IMR-90 (cell line): ENCODE measurements at regions not wholly inside any gene's neighbourhood (a gene's known extent, or its start where the extent isn't known, plus 50 kb on each side); places are given as distances from the start of the nearest gene placed in this dataset.

Experiments
- ATAC-seq: fragments of 200-7000 bp; cut with Tn5 transposase; 2 replicates; pipeline ENCODE4 v1.9.1; 2020; ENCODE audit warnings: low read depth, mild to moderate bottlenecking, moderate library complexity
- BruUV-seq: library from RNA; stranded (reverse); fragments of 400-500 nt; replicated peaks from 2 replicates; lab custom pipeline; 2021; lab: Mats Ljungman, UMichigan
- CTCF ChIA-PET: fragments of 300-600 bp; formaldehyde crosslinking; extraction: SDS; loops from one replicate; lab custom pipeline; 2021; ENCODE audit warnings: antibody characterized with exemption; lab: Yijun Ruan, JAX
- POLR2A ChIA-PET: fragments of 300-600 bp; sonication (Branson Sonifier 250); formaldehyde crosslinking; loops from one replicate; lab custom pipeline; 2022; ENCODE audit warnings: antibody characterized with exemption; ENCODE audit not compliant: unreplicated experiment; lab: Charles Lee
- DNase-seq: peaks from one replicate; pipeline ENCODE4 v3.0.0; 2013
- H2AFZ ChIP-seq: replicated peaks from 2 replicates; pipeline ENCODE3; 2013; ENCODE audit warnings: low read length, mild to moderate bottlenecking; ENCODE audit not compliant: poor library complexity
- H2AK5ac ChIP-seq: 2 replicates; pipeline ENCODE4 v1.6.1; 2013; ENCODE audit warnings: low read depth, low read length, inconsistent platforms
- H2AK9ac ChIP-seq: replicated peaks from 2 replicates; pipeline ENCODE3; 2013; ENCODE audit warnings: mild to moderate bottlenecking, low read depth, low read length, moderate library complexity; ENCODE audit not compliant: poor library complexity
- H2BK120ac ChIP-seq: 2 replicates; pipeline ENCODE4 v1.6.1; 2013; ENCODE audit warnings: low read depth, low read length, inconsistent platforms
- H2BK15ac ChIP-seq: 3 replicates; pipeline ENCODE4 v1.6.1; 2013; ENCODE audit warnings: low read depth, low read length, inconsistent platforms
- H2BK20ac ChIP-seq: 2 replicates; pipeline ENCODE4 v1.6.1; 2013; ENCODE audit warnings: low read depth, mild to moderate bottlenecking, inconsistent platforms, low read length, moderate library complexity
- H2BK5ac ChIP-seq: 2 replicates; pipeline ENCODE4 v1.6.1; 2013; ENCODE audit warnings: mild to moderate bottlenecking, low read depth, low read length, inconsistent platforms; ENCODE audit not compliant: poor library complexity, severe bottlenecking
- H3K14ac ChIP-seq: replicated peaks from 2 replicates; pipeline ENCODE4 v1.6.1; 2013; ENCODE audit warnings: low read depth, low read length, inconsistent platforms
- H3K18ac ChIP-seq: 2 replicates; pipeline ENCODE4 v1.6.1; 2013; ENCODE audit warnings: low read depth, low read length, control low read depth
- H3K23ac ChIP-seq: 2 replicates; pipeline ENCODE4 v1.6.1; 2013; ENCODE audit warnings: low read depth, low read length, inconsistent platforms
- H3K27ac ChIP-seq: 2 replicates; pipeline ENCODE4 v1.5.1; 2013; ENCODE audit warnings: mild to moderate bottlenecking, control low read depth, low read length; ENCODE audit not compliant: insufficient read depth
- H3K27me3 ChIP-seq: 2 replicates; pipeline ENCODE4 v1.6.1; 2013; ENCODE audit warnings: low read length; ENCODE audit not compliant: control insufficient read depth, insufficient read depth
- H3K36me3 ChIP-seq: 2 replicates; pipeline ENCODE4 v1.6.1; 2013; ENCODE audit warnings: low read length, mixed read lengths; ENCODE audit not compliant: control insufficient read depth, insufficient read depth
- H3K4ac ChIP-seq: 2 replicates; pipeline ENCODE4 v1.6.1; 2013; ENCODE audit warnings: low read depth, low read length, inconsistent platforms
- H3K4me1 ChIP-seq: 2 replicates; pipeline ENCODE4 v1.6.1; 2013; ENCODE audit warnings: low read length, mixed read lengths; ENCODE audit not compliant: control insufficient read depth, insufficient read depth
- H3K4me2 ChIP-seq: 2 replicates; pipeline ENCODE4 v1.6.1; 2013; ENCODE audit warnings: low read depth, mild to moderate bottlenecking, control low read depth, low read length, moderate library complexity
- H3K4me3 ChIP-seq: 2 replicates; pipeline ENCODE4 v1.5.1; 2013; ENCODE audit warnings: low read depth, mild to moderate bottlenecking, control low read depth, low read length, moderate library complexity; ENCODE audit not compliant: insufficient read depth
- H3K56ac ChIP-seq: 2 replicates; pipeline ENCODE4 v1.6.1; 2013; ENCODE audit warnings: low read length, inconsistent platforms; ENCODE audit not compliant: insufficient read depth; ENCODE audit errors: extremely low read depth
- H3K79me1 ChIP-seq, 2 experiments: 2 replicates each; pipeline ENCODE4 v1.6.1; 2013; ENCODE audit warnings: low read length in 2 of 2, inconsistent platforms in 1 of 2, low read depth in 1 of 2
- H3K9ac ChIP-seq: 2 replicates; pipeline ENCODE4 v1.6.1; 2013; ENCODE audit warnings: low read depth, low read length, control low read depth
- H3K9me1 ChIP-seq: 2 replicates; pipeline ENCODE4 v1.6.1; 2013; ENCODE audit warnings: low read length, inconsistent platforms; ENCODE audit not compliant: insufficient read depth
- H3K9me3 ChIP-seq: 2 replicates; pipeline ENCODE4 v1.6.1; 2013; ENCODE audit warnings: low read length; ENCODE audit not compliant: control insufficient read depth, insufficient read depth
- H4K20me1 ChIP-seq: 2 replicates; pipeline ENCODE4 v1.6.1; 2013; ENCODE audit warnings: low read length, inconsistent platforms; ENCODE audit not compliant: insufficient read depth
- H4K5ac ChIP-seq: 2 replicates; pipeline ENCODE4 v1.6.1; 2013; ENCODE audit warnings: mild to moderate bottlenecking, low read depth, low read length, control low read depth
- H4K8ac ChIP-seq, 2 experiments: 2 replicates each; pipeline ENCODE4 v1.6.1; 2013; ENCODE audit warnings: low read depth in 2 of 2, low read length in 2 of 2, control low read depth in 1 of 2, inconsistent platforms in 1 of 2
- H4K91ac ChIP-seq: 2 replicates; pipeline ENCODE4 v1.6.1; 2013; ENCODE audit warnings: low read depth, low read length, inconsistent platforms; ENCODE audit not compliant: insufficient read depth
- BHLHE40 ChIP-seq: fragments of 150-350 bp; IDR thresholded peaks from 2 replicates; pipeline ENCODE4 v1.6.1; 2016; ENCODE audit warnings: mild to moderate bottlenecking, low read depth, low read length
- CEBPB ChIP-seq: IDR thresholded peaks from 2 replicates; pipeline ENCODE4 v1.6.1; 2012; ENCODE audit warnings: low read depth, low read length, improper control_type of control experiment
- CHD1 ChIP-seq: IDR thresholded peaks from 2 replicates; pipeline ENCODE4 v1.6.1; 2012; ENCODE audit warnings: low read depth, low read length, improper control_type of control experiment
- ELK1 ChIP-seq: fragments of 150-350 bp; IDR thresholded peaks from 2 replicates; pipeline ENCODE4 v1.6.1; 2016; ENCODE audit warnings: low read depth, mild to moderate bottlenecking, low read length, moderate library complexity, borderline replicate concordance
- FOS ChIP-seq: fragments of 150-350 bp; IDR thresholded peaks from 2 replicates; pipeline ENCODE4 v1.6.1; 2016; ENCODE audit warnings: low read depth, low read length
- MAFK ChIP-seq: IDR thresholded peaks from 2 replicates; pipeline ENCODE4 v1.6.1; 2012; ENCODE audit warnings: low read depth, low read length, improper control_type of control experiment
- MAZ ChIP-seq: IDR thresholded peaks from 2 replicates; pipeline ENCODE4 v1.6.1; 2012; ENCODE audit warnings: low read depth, mild to moderate bottlenecking, low read length, improper control_type of control experiment, moderate library complexity, borderline replicate concordance
- MXI1 ChIP-seq: IDR thresholded peaks from 2 replicates; pipeline ENCODE4 v1.6.1; 2012; ENCODE audit warnings: low read depth, mild to moderate bottlenecking, low read length, moderate library complexity, borderline replicate concordance
- NFE2L2 ChIP-seq: fragments of 150-350 bp; IDR thresholded peaks from 2 replicates; pipeline ENCODE4 v1.6.1; 2016; ENCODE audit warnings: low read depth, mild to moderate bottlenecking, low read length
- POLR2A ChIP-seq: IDR thresholded peaks from 2 replicates; pipeline ENCODE4 v1.6.1; 2012; ENCODE audit warnings: mild to moderate bottlenecking, low read depth, low read length
- RAD21 ChIP-seq: IDR thresholded peaks from 2 replicates; pipeline ENCODE4 v1.6.1; 2012; ENCODE audit warnings: low read length, improper control_type of control experiment
- RCOR1 ChIP-seq: IDR thresholded peaks from 2 replicates; pipeline ENCODE4 v1.6.1; 2012; ENCODE audit warnings: mild to moderate bottlenecking, low read length, improper control_type of control experiment; ENCODE audit not compliant: insufficient replicate concordance
- RFX5 ChIP-seq: IDR thresholded peaks from 2 replicates; pipeline ENCODE4 v1.8.0; 2012; ENCODE audit warnings: low read depth, mild to moderate bottlenecking, low read length, moderate library complexity
- SMC3 ChIP-seq: fragments of 150-350 bp; IDR thresholded peaks from 2 replicates; pipeline ENCODE4 v1.6.1; 2016; ENCODE audit warnings: low read depth, mild to moderate bottlenecking, antibody characterized with exemption, low read length, moderate library complexity
- USF2 ChIP-seq: fragments of 150-350 bp; IDR thresholded peaks from 2 replicates; pipeline ENCODE4 v1.6.1; 2017; ENCODE audit warnings: mild to moderate bottlenecking, antibody characterized with exemption, low read length, low read depth
- WGBS, 2 experiments: methylation state at CpG; one replicate each; pipeline versions ENCODE4 v1.1.5 to v1.1.7; 2013; ENCODE audit warnings: missing lambda C conversion rate in 2 of 2; ENCODE audit not compliant: insufficient read length in 1 of 2; ENCODE audit errors: extremely low coverage in 2 of 2; 5-methylcytosine and 5-hydroxymethylcytosine counted together
- dilution Hi-C: fragments of 300-500 bp; cut with HindIII; formaldehyde crosslinking; loops from one replicate; pipeline ENCODE4 v1.14.3; 2018; ENCODE audit warnings: low sequenced_read_pairs; ENCODE audit not compliant: unreplicated experiment
- in situ Hi-C: fragments of 300-500 bp; cut with MboI; formaldehyde crosslinking; loops from 3 replicates; pipeline ENCODE4 v1.14.3; 2019; ENCODE audit warnings: low sequenced_read_pairs, inconsistent platforms, mixed read lengths
- intact Hi-C: fragments of 100-400 bp; cut with micrococcal nuclease; formaldehyde crosslinking; loops from 2 replicates; pipeline ENCODE4 v1.10.0; 2022
- TF ChIP-seq, protein P1 (sequence below): conservative IDR thresholded peaks from 2 replicates; pipeline ENCODE4 v1.5.1; 2012; ENCODE audit warnings: mild to moderate bottlenecking, low read depth, low read length, improper control_type of control experiment

DNA sequence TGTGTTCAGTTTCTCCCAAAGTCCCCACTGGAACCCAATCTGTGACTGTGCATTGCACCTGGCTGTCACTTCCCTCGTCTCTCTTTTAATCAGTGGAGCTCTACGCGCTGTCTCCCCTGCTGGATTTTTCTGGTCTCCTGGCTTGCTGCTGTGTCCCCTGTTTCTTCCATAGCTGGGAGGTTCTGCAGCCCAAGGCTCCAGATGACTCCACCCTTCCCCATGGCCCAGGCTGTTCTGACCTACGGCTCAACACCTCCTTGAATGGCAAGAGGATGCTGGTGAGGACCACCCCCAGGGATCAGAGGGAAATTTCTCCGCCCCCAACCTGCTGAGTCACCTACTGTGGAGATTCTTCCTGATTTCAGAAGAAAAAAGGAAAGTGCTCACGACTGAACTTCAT, 961.4 kb upstream of the ZNF722 start:
- H3K9ac ChIP-seq = no peak overlapping the region
- H3K4me3 ChIP-seq = no peak overlapping the region
- intact Hi-C loops = no loop called here
- no peak overlapping the region for H3K14ac ChIP-seq
- ATAC-seq (no peak), DNase-seq (no peak)
- ChIA-PET POLR2A (no interaction called here), CTCF (no interaction called here)
- no peak overlapping the region for H3K23ac ChIP-seq
- H3K18ac ChIP-seq = no peak overlapping the region
- no peaks in the 10 kb centered on the region for H3K4me1 ChIP-seq
- no peaks in the 10 kb centered on the region for H3K36me3 ChIP-seq
- TF ChIP-seq, protein P1, sequence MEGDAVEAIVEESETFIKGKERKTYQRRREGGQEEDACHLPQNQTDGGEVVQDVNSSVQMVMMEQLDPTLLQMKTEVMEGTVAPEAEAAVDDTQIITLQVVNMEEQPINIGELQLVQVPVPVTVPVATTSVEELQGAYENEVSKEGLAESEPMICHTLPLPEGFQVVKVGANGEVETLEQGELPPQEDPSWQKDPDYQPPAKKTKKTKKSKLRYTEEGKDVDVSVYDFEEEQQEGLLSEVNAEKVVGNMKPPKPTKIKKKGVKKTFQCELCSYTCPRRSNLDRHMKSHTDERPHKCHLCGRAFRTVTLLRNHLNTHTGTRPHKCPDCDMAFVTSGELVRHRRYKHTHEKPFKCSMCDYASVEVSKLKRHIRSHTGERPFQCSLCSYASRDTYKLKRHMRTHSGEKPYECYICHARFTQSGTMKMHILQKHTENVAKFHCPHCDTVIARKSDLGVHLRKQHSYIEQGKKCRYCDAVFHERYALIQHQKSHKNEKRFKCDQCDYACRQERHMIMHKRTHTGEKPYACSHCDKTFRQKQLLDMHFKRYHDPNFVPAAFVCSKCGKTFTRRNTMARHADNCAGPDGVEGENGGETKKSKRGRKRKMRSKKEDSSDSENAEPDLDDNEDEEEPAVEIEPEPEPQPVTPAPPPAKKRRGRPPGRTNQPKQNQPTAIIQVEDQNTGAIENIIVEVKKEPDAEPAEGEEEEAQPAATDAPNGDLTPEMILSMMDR = no peak
- no peak for TF ChIP-seq ELK1
- TF ChIP-seq CHD1 = no peak
- TF ChIP-seq NFE2L2 = no peak
- TF ChIP-seq USF2 = no peak
- TF ChIP-seq FOS = no peak
- TF ChIP-seq RCOR1 = no peak
- no peak for TF ChIP-seq MAZ
- no peak for TF ChIP-seq POLR2A
- no peak for TF ChIP-seq SMC3
- TF ChIP-seq RAD21 = no peak
- no peak for TF ChIP-seq RFX5
- TF ChIP-seq CEBPB = no peak
- TF ChIP-seq BHLHE40 = no peak
- no peak for TF ChIP-seq MAFK
- no peak for TF ChIP-seq MXI1
- H3K9me1 ChIP-seq = no peaks in the 10 kb centered on the region
- no peak overlapping the region for H3K56ac ChIP-seq
- H3K79me1 ChIP-seq = no peaks in the 10 kb centered on the region
- H2AK9ac ChIP-seq = no peak overlapping the region
- no peaks in the 10 kb centered on the region for H3K27me3 ChIP-seq
- no peak overlapping the region for H2BK120ac ChIP-seq
- no peak overlapping the region for H2AFZ ChIP-seq
- no TSS peak for BruUV-seq
- no peak overlapping the region for H3K4me2 ChIP-seq
- no peak overlapping the region for H2BK5ac ChIP-seq
- H4K91ac ChIP-seq = no peak overlapping the region
- no peaks in the 10 kb centered on the region for H4K20me1 ChIP-seq
- H2BK20ac ChIP-seq = no peak overlapping the region
- H3K27ac ChIP-seq = no peak overlapping the region
- H4K5ac ChIP-seq = no peak overlapping the region
- H4K8ac ChIP-seq = no peak overlapping the region
- H3K9me3 ChIP-seq = peaks cover 44% of the 10 kb centered on the region
- no CpG with 5 or more reads among the region's 6 CpGs for WGBS, 2 experiments
- no peak overlapping the region for H3K4ac ChIP-seq
- in situ Hi-C loops = no loop called here
- H2BK15ac ChIP-seq = no peak overlapping the region
- H2AK5ac ChIP-seq = no peak overlapping the region
- dilution Hi-C loops = no loop called here
